IMR-90 (cell line): ENCODE measurements at regions not wholly inside any gene's neighbourhood (a gene's known extent, or its start where the extent isn't known, plus 50 kb on each side); places are given as distances from the start of the nearest gene placed in this dataset.

Experiments used
- ATAC-seq: fragments of 200-7000 bp; cut with Tn5 transposase; 2 replicates; pipeline ENCODE4 v1.9.1; 2020; ENCODE audit warnings: low read depth, mild to moderate bottlenecking, moderate library complexity
- BruUV-seq: library from RNA; stranded (reverse); fragments of 400-500 nt; replicated peaks from 2 replicates; lab custom pipeline; 2021; lab: Mats Ljungman, UMichigan
- CTCF ChIA-PET: fragments of 300-600 bp; formaldehyde crosslinking; extraction: SDS; loops from one replicate; lab custom pipeline; 2021; ENCODE audit warnings: antibody characterized with exemption; lab: Yijun Ruan, JAX
- POLR2A ChIA-PET: fragments of 300-600 bp; sonication (Branson Sonifier 250); formaldehyde crosslinking; loops from one replicate; lab custom pipeline; 2022; ENCODE audit warnings: antibody characterized with exemption; ENCODE audit not compliant: unreplicated experiment; lab: Charles Lee
- DNase-seq: peaks from one replicate; pipeline ENCODE4 v3.0.0; 2013
- H2AFZ ChIP-seq: replicated peaks from 2 replicates; pipeline ENCODE3; 2013; ENCODE audit warnings: low read length, mild to moderate bottlenecking; ENCODE audit not compliant: poor library complexity
- H2AK5ac ChIP-seq: 2 replicates; pipeline ENCODE4 v1.6.1; 2013; ENCODE audit warnings: low read depth, low read length, inconsistent platforms
- H2AK9ac ChIP-seq: replicated peaks from 2 replicates; pipeline ENCODE3; 2013; ENCODE audit warnings: mild to moderate bottlenecking, low read depth, low read length, moderate library complexity; ENCODE audit not compliant: poor library complexity
- H2BK120ac ChIP-seq: 2 replicates; pipeline ENCODE4 v1.6.1; 2013; ENCODE audit warnings: low read depth, low read length, inconsistent platforms
- H2BK15ac ChIP-seq: 3 replicates; pipeline ENCODE4 v1.6.1; 2013; ENCODE audit warnings: low read depth, low read length, inconsistent platforms
- H2BK20ac ChIP-seq: 2 replicates; pipeline ENCODE4 v1.6.1; 2013; ENCODE audit warnings: low read depth, mild to moderate bottlenecking, inconsistent platforms, low read length, moderate library complexity
- H2BK5ac ChIP-seq: 2 replicates; pipeline ENCODE4 v1.6.1; 2013; ENCODE audit warnings: mild to moderate bottlenecking, low read depth, low read length, inconsistent platforms; ENCODE audit not compliant: poor library complexity, severe bottlenecking
- H3K14ac ChIP-seq: replicated peaks from 2 replicates; pipeline ENCODE4 v1.6.1; 2013; ENCODE audit warnings: low read depth, low read length, inconsistent platforms
- H3K18ac ChIP-seq: 2 replicates; pipeline ENCODE4 v1.6.1; 2013; ENCODE audit warnings: low read depth, low read length, control low read depth
- H3K23ac ChIP-seq: 2 replicates; pipeline ENCODE4 v1.6.1; 2013; ENCODE audit warnings: low read depth, low read length, inconsistent platforms
- H3K27ac ChIP-seq: 2 replicates; pipeline ENCODE4 v1.5.1; 2013; ENCODE audit warnings: mild to moderate bottlenecking, control low read depth, low read length; ENCODE audit not compliant: insufficient read depth
- H3K27me3 ChIP-seq: 2 replicates; pipeline ENCODE4 v1.6.1; 2013; ENCODE audit warnings: low read length; ENCODE audit not compliant: control insufficient read depth, insufficient read depth
- H3K36me3 ChIP-seq: 2 replicates; pipeline ENCODE4 v1.6.1; 2013; ENCODE audit warnings: low read length, mixed read lengths; ENCODE audit not compliant: control insufficient read depth, insufficient read depth
- H3K4ac ChIP-seq: 2 replicates; pipeline ENCODE4 v1.6.1; 2013; ENCODE audit warnings: low read depth, low read length, inconsistent platforms
- H3K4me1 ChIP-seq: 2 replicates; pipeline ENCODE4 v1.6.1; 2013; ENCODE audit warnings: low read length, mixed read lengths; ENCODE audit not compliant: control insufficient read depth, insufficient read depth
- H3K4me2 ChIP-seq: 2 replicates; pipeline ENCODE4 v1.6.1; 2013; ENCODE audit warnings: low read depth, mild to moderate bottlenecking, control low read depth, low read length, moderate library complexity
- H3K4me3 ChIP-seq: 2 replicates; pipeline ENCODE4 v1.5.1; 2013; ENCODE audit warnings: low read depth, mild to moderate bottlenecking, control low read depth, low read length, moderate library complexity; ENCODE audit not compliant: insufficient read depth
- H3K56ac ChIP-seq: 2 replicates; pipeline ENCODE4 v1.6.1; 2013; ENCODE audit warnings: low read length, inconsistent platforms; ENCODE audit not compliant: insufficient read depth; ENCODE audit errors: extremely low read depth
- H3K79me1 ChIP-seq, 2 experiments: 2 replicates each; pipeline ENCODE4 v1.6.1; 2013; ENCODE audit warnings: low read length in 2 of 2, inconsistent platforms in 1 of 2, low read depth in 1 of 2
- H3K9ac ChIP-seq: 2 replicates; pipeline ENCODE4 v1.6.1; 2013; ENCODE audit warnings: low read depth, low read length, control low read depth
- H3K9me1 ChIP-seq: 2 replicates; pipeline ENCODE4 v1.6.1; 2013; ENCODE audit warnings: low read length, inconsistent platforms; ENCODE audit not compliant: insufficient read depth
- H3K9me3 ChIP-seq: 2 replicates; pipeline ENCODE4 v1.6.1; 2013; ENCODE audit warnings: low read length; ENCODE audit not compliant: control insufficient read depth, insufficient read depth
- H4K20me1 ChIP-seq: 2 replicates; pipeline ENCODE4 v1.6.1; 2013; ENCODE audit warnings: low read length, inconsistent platforms; ENCODE audit not compliant: insufficient read depth
- H4K5ac ChIP-seq: 2 replicates; pipeline ENCODE4 v1.6.1; 2013; ENCODE audit warnings: mild to moderate bottlenecking, low read depth, low read length, control low read depth
- H4K8ac ChIP-seq, 2 experiments: 2 replicates each; pipeline ENCODE4 v1.6.1; 2013; ENCODE audit warnings: low read depth in 2 of 2, low read length in 2 of 2, control low read depth in 1 of 2, inconsistent platforms in 1 of 2
- H4K91ac ChIP-seq: 2 replicates; pipeline ENCODE4 v1.6.1; 2013; ENCODE audit warnings: low read depth, low read length, inconsistent platforms; ENCODE audit not compliant: insufficient read depth
- CEBPB ChIP-seq: IDR thresholded peaks from 2 replicates; pipeline ENCODE4 v1.6.1; 2012; ENCODE audit warnings: low read depth, low read length, improper control_type of control experiment
- MAFK ChIP-seq: IDR thresholded peaks from 2 replicates; pipeline ENCODE4 v1.6.1; 2012; ENCODE audit warnings: low read depth, low read length, improper control_type of control experiment
- RAD21 ChIP-seq: IDR thresholded peaks from 2 replicates; pipeline ENCODE4 v1.6.1; 2012; ENCODE audit warnings: low read length, improper control_type of control experiment
- WGBS, 2 experiments: methylation state at CpG; one replicate each; pipeline versions ENCODE4 v1.1.5 to v1.1.7; 2013; ENCODE audit warnings: missing lambda C conversion rate in 2 of 2; ENCODE audit not compliant: insufficient read length in 1 of 2; ENCODE audit errors: extremely low coverage in 2 of 2; 5-methylcytosine and 5-hydroxymethylcytosine counted together
- dilution Hi-C: fragments of 300-500 bp; cut with HindIII; formaldehyde crosslinking; loops from one replicate; pipeline ENCODE4 v1.14.3; 2018; ENCODE audit warnings: low sequenced_read_pairs; ENCODE audit not compliant: unreplicated experiment
- in situ Hi-C: fragments of 300-500 bp; cut with MboI; formaldehyde crosslinking; loops from 3 replicates; pipeline ENCODE4 v1.14.3; 2019; ENCODE audit warnings: low sequenced_read_pairs, inconsistent platforms, mixed read lengths
- intact Hi-C: fragments of 100-400 bp; cut with micrococcal nuclease; formaldehyde crosslinking; loops from 2 replicates; pipeline ENCODE4 v1.10.0; 2022

DNA sequence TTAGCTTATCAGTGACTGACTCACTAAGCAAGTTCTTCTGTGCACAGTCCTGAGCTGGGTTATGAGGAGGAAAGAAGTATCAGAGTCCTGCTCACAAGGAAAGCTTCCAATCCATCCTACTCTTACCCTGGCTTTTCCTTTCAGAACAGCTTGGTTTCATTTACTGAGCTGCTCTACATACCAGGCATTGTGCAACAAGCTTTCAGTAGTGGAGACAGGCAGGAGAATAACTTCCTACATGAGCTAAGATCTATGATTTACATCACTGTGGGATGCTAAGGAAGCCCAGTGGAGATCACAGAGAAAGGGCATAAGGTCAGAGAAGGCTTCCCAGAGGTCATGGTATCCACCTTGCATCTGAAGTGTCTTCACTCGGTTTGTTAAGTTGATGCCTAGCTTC lies 144.5 kb downstream of the MAP3K7 start:
- Histone ChIP-seq H3K14ac (no peak overlapping the region), H3K27me3 (peaks cover 25% of the 10 kb centered on the region), H3K23ac (no peak overlapping the region), H3K79me1 (no peaks in the 10 kb centered on the region), H2AK9ac (no peak overlapping the region), H3K9ac (no peak overlapping the region), H3K4me3 (no peak overlapping the region), H2BK20ac (no peak overlapping the region), H4K5ac (no peak overlapping the region), H4K91ac (no peak overlapping the region), H3K9me3 (no peaks in the 10 kb centered on the region), H2AK5ac (no peak overlapping the region), H2BK15ac (no peak overlapping the region), H2AFZ (no peak overlapping the region), H2BK5ac (no peak overlapping the region), H4K20me1 (no peaks in the 10 kb centered on the region), H3K27ac (no peak overlapping the region), H3K9me1 (no peaks in the 10 kb centered on the region), H3K4me1 (no peaks in the 10 kb centered on the region), H3K18ac (no peak overlapping the region), H3K36me3 (no peaks in the 10 kb centered on the region), H3K56ac (no peak overlapping the region), H3K4ac (no peak overlapping the region), H4K8ac (no peak overlapping the region), H2BK120ac (no peak overlapping the region), H3K4me2 (no peak overlapping the region)
- peak; percentile 24; the same call in 1 of the 2 replicates for ATAC-seq
- no CpG with 5 or more reads among the region's 1 CpG for WGBS, 2 experiments
- peak; percentile 22 for DNase-seq
- POLR2A ChIA-PET: no interaction called here
- intact Hi-C loops (no loop called here), in situ Hi-C loops (no loop called here), dilution Hi-C loops (no loop called here)
- CTCF ChIA-PET: no interaction called here
- BruUV-seq: no TSS peak
- TF ChIP-seq MAFK (no peak), CEBPB (peak; percentile 59; the same call in 1 of the 2 replicates), RAD21 (no peak)
